Dedifferentiated amniotic fluid mesenchymal stem cell (primary cell): ENCODE measurements at regions not wholly inside any gene's neighbourhood (a gene's known extent, or its start where the extent isn't known, plus 50 kb on each side); places are given as distances from the start of the nearest gene placed in this dataset.
A peak's percentile ranks its signal among the peaks of the same experiment; 100 is the strongest.
"Not testable (repeated sequence)": the region's sequence is repeated elsewhere in the genome, so short reads cannot be mapped to it uniquely, and the experiment has no call there.

Experiments
- DNase-seq: peaks from one replicate; pipeline ENCODE4 v3.0.0-alpha.2; 2016; ENCODE audit errors: extremely low spot score

DNA sequence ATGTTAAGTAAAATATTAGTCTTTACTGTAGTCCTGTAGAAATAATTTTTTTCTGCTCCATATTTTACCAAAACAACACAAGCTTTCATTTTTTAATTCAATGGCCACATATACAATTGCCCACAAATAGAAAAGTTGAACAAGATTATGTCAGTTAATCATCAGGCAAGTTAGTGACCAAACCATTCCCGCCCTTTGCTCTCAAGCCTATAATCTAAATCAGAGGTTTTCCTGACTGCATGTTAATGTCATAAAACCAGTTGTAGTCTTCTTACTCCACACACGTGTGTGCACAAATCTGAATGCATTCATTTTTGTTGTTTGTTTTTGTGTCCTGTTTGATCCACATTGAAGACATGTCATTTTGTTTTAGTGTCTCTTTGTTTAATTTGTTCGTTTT lies 1357.7 kb upstream of the GJE1 start:
- DNase-seq = no peak

DNA sequence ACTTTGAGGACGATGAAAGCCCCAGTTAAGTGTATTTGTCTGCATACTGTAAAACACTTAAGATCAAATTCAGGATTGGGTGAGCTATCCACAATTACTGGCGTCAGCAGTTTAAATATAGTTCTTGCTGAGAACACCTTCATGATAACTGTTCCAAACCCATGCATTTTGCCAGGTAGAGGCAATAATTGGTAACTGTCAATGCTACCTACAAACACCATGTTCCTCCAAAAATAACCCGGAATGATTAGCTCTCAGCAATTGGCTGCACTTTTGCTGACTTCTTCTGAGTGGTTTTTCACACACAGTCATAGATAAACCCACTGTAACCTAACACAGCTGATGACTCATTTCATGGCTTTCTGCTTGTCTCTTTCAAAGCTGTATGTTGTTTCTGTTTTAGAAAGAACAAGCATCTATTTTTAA lies 1358.6 kb upstream of the GJE1 start:
- DNase-seq = peak; percentile 70

DNA sequence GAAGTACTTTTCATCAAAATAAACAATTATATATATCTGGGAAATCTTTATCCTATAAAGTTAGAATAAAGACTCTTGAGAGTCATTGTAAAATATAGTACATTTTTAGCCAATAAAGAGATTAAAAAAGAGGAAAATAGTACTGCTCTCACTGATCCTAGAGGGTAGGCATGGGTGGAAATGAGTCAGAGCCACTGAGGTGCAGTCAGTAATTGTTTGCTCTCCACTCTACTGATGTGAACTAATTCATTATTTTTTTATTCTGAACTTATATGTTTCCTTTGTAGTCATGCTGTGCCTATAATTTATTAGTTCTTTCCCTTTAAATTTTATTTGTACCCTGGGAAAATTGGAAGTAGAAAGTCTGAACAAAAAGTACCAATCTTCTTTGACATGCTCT lies 1359.4 kb upstream of the GJE1 start:
- DNase-seq = no peak

DNA sequence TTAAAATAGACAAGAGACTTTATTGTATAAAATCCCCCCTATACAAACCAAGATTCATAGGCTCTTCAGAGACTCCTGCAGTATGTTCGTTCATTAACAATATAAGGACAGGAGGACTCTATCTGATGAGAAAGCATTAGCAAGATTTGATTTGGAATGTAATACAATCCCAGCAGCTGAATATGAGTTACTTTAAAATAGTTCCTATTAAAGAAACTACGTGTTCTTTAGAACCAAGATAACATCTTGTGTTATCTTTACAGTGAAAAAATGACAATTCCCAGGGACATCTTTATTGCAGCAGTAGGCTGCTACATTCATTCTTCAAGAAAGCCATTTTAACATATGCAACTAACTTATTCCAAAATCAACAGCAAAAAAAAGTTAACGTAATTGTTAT lies 1360.1 kb upstream of the GJE1 start:
- no peak for DNase-seq

DNA sequence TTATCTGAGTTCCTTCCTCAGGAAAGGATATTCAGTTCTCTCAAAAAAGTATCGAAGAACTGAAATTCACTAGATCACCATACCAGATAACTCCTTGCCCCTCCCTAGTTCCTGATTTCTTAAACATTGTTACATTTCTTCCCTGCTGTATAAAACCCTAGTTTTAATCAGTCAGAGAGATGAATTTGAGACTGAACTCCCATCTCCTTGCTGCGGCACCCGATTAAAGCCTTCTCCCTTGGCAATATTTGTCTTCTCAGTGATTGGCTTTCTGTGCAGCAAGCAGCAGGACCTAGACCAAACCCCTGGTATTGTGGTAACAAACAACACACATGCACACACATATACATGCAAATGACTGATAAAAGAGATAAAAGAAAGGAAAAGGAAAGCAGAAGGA lies 1364.6 kb upstream of the GJE1 start:
- no peak for DNase-seq

DNA sequence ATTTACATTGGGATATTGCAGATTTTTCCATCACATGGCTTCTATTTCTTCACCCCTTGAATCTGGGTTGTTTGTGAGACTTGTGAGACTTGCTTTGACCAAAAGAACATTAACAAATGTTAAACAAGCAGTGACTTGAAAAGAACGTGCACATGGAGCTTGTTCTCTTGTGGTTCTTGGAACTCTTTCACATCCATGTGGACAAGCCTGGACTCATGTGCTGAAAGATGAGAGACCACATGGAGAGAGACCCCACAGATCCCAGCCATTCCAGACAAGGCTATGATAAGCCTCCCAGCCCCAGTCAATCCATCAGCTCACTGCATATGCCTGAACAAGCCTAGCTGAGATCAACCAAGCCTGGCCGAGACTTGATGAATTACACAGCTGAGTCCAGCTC lies 1365.7 kb upstream of the GJE1 start:
- no peak for DNase-seq

DNA sequence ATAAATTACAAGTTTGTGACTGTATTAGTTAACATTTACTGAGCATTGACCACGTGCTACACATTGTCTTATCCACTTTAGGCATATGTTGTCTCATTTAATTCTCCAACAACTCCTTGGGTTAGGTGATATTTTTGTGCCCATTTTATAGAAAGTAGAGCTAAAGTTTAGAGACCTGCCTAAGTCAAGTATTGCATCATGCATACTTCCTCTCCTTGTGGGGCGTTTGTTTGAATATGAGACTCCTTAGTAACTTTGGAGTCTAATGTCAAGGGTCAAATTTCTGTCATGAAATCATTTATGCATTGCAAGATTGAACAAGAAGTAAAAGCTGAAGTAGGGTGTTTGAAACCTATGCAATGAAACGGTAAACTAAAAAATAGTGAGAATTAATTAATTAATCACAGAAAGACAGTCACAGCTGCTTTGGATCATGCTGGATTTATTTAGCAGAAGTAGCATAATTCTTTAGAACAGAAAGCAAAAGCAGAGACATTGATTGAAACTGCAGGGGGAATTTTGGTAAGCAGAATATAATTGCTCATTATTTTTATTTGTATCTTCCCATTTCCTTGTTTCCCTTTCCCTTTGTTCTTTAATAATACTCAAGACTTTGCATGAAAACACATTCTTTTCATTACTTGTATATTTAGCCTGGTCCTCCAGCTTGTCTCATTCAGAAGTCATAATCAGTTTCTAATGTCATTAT lies 1374.4 kb upstream of the GJE1 start:
- no peak for DNase-seq

DNA sequence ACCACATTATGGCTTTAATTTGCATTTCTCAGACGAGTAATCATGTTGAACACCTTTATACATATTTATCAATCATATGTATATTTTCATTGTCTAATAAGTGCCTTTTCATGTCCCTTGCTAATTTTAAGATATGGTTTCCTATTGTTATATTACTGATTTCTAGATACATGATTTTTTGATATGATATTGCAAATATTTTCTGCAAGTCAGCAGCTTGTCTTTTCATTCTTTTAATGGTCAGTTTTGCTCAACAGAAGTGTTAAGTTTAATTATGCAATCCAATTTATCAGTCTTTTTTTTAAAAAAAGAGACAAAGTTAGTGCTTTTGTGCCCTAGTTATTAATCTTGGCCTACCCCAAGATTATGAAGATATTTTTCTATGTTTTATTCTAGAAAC lies 1377.8 kb upstream of the CITED2 start:
- no peak for DNase-seq

DNA sequence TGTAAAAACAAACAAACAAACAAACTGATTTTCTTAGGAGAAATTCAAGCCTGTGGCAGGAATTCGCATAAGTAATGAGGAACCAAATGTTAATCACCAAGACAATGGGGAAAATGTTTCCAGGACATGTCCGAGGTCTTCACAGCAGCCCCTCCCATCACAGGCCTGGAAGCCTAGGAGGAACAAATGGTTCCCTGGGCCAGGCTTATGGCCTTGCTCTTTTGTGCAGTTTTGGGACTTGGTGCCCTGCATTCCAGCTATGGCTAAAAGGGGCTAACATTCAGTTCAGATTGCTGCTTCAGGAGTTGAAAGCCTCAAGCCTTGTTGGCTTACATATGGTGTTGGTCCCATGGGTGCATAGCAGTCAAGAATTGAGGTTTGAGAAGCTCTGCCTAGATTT lies 1372.7 kb upstream of the CITED2 start:
- DNase-seq = no peak

DNA sequence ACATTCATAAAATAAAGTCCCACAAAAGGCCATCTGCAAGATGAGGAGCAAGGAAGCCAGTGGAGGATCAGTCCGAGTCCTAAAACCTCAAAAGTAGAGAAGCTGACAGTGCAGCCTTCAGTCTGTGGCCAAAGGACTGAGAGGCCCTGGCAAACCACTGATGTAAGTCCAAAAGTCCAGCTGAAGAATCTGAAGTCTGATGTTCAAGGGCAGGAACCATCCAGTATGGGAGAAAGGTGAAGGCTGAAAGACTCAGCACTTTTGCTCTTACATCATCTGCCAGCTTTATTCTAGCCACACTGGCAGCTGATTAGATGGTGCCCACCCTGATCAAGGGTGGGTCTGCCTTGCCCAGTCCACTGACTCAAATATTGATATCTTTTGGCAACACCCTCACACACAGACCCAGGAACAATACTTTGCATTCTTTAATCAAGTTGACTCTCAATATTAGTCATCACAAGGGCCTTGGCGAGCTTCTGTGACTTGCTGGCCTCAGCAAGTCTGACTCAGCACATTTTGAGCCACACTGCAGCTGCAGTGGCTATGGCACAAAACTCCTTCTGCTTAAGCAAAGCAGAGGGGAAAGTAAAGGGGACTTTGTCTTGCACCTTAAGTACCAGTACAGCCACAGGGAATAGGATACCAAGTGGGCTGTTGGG lies 1370.3 kb upstream of the CITED2 start:
- peak; percentile 32 for DNase-seq

DNA sequence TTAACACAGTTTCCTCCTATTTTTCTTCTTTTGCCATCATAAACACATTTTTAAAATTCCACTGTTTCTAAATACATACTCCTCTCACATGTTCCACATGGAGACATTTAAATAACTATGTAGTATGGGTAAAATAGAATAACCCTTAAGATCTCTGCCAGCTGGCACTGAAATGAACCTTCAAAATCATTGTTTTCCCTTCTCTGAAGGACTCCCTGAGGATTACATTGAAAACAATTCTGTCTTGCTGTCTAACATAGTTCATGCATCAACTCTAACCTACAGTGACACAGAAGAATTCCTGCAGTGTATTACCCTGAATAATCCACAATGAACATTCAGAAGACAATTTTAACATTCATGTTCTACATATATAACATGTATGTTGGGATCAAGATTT lies 1361.8 kb upstream of the CITED2 start:
- DNase-seq = peak; percentile 38

DNA sequence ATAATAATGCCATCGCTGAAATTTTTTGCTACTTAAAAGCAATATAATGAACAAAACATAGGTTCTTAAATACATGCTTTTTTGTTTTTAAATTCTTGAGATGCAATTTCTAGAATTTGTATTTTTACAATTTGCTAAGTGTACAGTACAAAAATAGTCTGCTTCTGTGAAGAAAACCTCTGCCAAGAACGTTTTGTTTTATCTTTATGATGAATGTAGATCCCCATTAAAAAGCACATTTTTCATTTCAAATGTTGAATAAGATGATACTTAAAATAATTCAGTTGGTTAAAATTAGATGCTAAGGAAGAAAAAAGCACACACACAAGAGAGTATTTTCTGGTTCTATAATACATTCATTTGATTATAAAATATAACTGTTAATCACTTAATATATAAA lies 1358.5 kb upstream of the CITED2 start:
- DNase-seq = no peak

DNA sequence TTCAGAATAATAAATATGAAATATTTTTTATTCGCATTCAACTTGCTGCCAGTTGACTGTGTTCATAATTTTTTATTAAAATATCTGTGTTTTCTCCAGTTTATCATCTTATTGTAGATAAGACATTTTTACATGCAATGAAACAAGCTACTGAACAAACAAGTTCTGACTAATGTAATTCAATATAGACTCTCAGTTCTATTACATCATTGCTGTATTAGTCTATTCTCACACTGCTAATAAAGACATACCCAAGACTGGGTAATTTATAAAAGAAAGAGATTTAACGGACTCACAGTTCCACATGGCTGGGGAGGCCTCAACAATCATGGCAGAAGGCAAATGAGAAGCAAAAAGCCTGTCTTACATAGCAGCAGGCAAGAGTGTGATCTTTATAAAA lies 1357.7 kb upstream of the CITED2 start:
- no peak for DNase-seq

DNA sequence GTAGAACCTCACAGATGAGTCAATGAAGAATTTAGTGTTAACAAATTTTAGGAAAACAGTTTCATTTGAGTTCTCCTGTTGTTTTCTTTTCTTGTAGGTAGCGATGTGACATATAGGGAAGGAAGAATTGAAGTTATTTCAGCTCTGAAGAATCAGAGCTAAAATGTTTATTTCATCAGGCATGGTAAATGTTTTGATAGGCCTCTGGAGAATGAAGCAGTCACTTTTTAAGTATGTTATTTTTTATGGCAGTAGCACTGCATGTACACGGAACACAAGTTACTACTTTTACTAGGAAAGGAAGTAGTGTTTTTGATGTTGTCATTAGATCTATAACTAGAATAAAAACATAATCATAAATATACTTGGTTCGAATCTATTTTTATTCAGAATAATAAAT lies 1357.3 kb upstream of the CITED2 start:
- no peak for DNase-seq

DNA sequence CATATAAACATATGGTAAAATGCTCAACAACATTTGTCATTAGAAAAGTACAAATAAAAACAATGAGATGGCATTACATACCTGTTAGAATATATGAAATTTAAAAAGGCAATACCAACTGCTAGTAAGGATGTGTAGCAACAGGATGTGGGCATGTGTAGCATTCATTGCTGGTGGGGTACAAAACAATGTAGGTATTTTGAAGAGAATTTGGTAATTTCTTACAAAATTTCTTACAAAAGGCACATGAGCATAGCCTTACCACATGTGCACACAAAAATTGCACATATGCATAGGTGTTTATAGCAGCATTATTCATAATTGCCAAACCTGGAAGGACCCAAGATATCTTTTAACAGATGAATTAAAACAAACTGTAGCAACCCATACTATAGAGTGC lies 1355.1 kb upstream of the CITED2 start:
- DNase-seq = no peak

DNA sequence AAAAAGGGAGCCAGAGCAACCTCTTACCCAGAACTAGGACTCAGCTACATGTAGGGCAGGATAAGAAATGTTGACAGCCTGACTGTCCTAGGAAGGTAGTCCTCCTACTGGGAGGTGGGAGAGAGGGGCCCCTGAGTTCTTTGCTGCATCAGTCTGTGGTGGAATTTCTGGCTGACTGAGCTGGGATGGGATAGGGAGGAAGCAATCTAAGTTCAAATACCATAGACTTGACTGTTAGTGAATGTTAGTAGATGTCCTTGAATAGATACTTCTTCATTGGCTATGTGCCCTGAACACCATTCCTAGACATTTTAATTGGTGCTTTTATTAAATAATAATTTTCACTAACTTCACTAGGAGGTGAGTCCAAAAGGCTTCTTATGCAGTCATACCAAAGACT lies 1343.6 kb upstream of the CITED2 start:
- no peak for DNase-seq

DNA sequence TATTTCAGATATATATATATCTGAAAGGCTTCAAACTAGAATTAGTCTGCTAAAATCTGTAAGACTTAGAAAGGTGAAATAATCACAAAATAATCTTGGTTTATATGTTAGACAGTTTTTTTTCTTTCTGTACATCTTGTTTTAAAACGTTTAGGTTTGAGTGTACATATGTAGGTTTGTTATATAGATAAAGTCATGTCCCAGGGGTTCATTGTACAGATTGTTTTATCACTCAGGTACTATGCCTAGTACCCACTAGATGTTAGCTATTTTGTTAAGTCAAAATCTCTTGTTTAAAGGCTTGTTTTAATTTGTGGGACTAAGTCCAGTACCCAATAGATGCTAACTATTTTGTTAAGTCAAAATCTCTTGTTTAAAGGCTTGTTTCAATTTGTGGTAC lies 1339.0 kb upstream of the CITED2 start:
- DNase-seq = no peak

DNA sequence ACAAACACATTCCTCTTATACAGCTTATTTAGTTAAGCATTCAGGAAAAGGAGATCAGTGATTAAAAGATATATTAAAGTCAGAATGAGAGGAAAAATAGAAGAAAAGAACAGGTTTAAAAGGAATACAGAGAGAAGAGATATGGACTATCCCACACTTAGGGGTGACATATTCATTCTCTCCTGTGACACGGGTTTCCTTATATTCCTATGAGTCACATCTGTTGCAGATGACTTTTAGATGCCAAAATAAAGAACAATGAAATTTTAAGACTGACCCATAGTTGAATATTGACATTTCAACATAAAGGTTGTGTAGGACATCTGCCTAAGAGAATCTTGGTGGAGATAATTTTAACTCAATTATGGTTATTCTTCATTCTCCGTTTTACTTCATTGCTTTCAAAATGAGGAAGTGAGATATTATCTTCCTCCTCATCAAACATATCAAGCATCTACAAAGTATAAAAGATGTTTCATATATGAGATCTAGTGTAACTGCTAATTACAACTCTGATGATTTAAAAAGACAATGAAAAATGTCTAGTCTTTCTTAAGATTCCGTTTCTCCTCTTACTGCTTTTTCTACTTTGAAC lies 1336.7 kb upstream of the CITED2 start:
- DNase-seq = no peak

DNA sequence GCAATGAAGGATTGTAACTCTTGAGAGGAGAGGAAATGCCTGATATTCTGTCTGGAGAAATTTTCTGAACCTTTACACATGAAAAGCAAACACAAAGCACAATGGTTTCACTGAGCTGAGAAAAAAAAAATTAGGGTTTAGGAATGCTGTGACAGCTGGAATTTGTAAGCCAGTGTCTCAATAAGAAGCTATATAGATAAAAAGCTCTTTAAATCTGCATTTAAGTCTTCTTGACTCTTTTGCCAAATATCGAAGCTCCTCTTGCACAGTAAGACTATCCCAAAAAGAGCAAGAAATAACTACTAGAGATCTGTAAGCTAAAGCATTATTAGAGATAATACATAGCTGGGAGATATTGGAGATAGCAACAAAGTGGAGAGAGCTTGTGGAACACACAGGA lies 1334.0 kb upstream of the CITED2 start:
- DNase-seq = no peak

DNA sequence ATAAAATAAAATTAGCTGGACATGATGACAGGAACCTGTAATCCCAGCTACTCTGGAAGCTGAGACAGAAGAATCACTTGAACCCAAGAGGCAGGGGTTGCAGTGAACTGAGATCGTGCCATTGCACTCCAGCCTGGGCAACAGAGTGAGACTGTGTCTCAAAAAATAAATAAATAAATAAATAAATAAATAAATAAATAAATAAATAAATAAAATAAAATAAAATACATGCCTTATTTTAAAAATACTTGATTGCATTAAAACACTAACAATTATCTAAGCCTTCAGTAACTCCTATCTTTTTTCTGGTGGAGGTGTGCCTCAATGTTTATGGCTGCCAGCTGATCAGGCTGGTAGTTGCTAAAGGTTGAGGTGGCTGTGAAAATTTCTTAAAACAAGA lies 1329.6 kb upstream of the CITED2 start:
- not testable (repeated sequence) for DNase-seq

DNA sequence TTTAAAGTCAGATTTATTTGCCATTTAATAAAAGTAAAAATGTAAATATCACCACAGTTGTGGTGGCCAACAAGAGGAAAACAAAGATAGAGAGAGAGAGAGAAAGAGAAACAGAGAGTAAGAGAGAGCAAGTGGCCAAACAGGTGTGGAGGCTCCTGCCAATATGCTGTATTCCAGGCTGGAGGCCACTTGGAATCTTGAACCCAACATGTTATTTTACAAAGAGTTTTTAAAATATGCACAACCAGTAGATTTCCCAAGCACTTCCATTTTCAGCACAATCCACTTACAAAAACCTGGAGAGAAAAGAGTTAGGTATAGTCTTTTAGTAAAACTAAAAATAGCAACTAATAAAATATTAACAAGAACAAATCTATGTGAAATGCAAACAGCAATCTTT lies 1323.1 kb upstream of the CITED2 start:
- no peak for DNase-seq

DNA sequence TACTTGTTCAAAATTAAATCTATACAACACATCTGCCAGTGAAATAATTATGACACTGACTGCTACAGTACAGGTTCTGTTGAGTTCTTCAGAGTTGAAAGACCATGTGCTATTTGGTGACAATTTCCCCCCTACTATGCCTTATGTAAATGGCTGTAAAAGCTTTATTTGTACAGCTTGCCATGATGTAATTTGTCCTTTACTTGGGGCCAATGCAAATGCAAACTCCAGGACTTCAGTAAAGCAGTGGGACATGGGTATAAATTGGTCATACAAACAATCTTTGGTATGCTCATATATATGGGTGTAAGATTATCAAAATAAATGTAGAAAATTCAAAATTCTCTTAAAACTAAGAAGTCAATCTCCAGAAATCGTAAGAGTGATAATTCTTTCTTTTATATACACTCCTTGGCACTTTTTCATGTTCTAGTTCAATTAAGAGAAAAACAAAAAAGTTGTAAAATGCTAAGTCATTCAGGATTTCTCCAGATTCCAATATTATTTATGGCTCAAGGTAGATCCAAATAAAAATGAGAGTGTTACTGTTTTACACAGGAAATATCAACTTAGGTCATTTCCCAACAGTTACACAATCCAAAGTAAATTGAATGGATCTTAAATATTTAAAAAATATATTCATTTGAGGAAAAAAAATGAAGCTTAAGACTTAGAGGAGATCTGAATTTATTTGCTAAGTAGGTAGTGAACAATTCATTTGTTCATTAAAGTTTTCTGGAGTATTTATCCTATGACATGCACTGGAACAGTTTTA lies 1310.5 kb upstream of the CITED2 start:
- DNase-seq = no peak
